GM18909 (cell line): ENCODE measurements at regions not wholly inside any gene's neighbourhood (a gene's known extent, or its start where the extent isn't known, plus 50 kb on each side); places are given as distances from the start of the nearest gene placed in this dataset.

Experiments used
- ATAC-seq: cut with Tn5 transposase; IDR thresholded peaks from one replicate; pipeline ENCODE4 v1.9.1; 2021; ENCODE audit warnings: mild to moderate bottlenecking; ENCODE audit not compliant: unreplicated experiment, poor library complexity

GRCh38 chr15:93610944-93611343, 521.9 kb upstream of the RGMA start:
- no peak for ATAC-seq

GRCh38 chr15:93608643-93609148, 519.7 kb upstream of the RGMA start:
- ATAC-seq, result no peak

- no peak for ATAC-seq
Measured at GRCh38 chr15:93603550-93603949, 514.5 kb upstream of the RGMA start.

GRCh38 chr15:93587059-93587521, 498.1 kb upstream of the RGMA start:
- ATAC-seq, result no peak

GRCh38 chr15:93585012-93585411, 496.0 kb upstream of the RGMA start:
- no peak for ATAC-seq

GRCh38 chr15:93583968-93584367, 495.0 kb upstream of the RGMA start:
- ATAC-seq, result no peak

GRCh38 chr15:93583552-93583951, 494.5 kb upstream of the RGMA start:
- ATAC-seq, result no peak

- no peak for ATAC-seq
Measured at GRCh38 chr15:93570527-93570926, 481.5 kb upstream of the RGMA start.

GRCh38 chr15:93566762-93567161, 477.8 kb upstream of the RGMA start:
- ATAC-seq, result no peak

GRCh38 chr15:93565201-93565600, 476.2 kb upstream of the RGMA start:
- no peak for ATAC-seq

GRCh38 chr15:93563218-93563617, 474.2 kb upstream of the RGMA start:
- ATAC-seq, result no peak

GRCh38 chr15:93562395-93563123, 473.5 kb upstream of the RGMA start:
- no peak for ATAC-seq

- no peak for ATAC-seq
Measured at GRCh38 chr15:93557696-93558095, 468.7 kb upstream of the RGMA start.

- ATAC-seq, result no peak
Measured at GRCh38 chr15:93553167-93553935, 464.3 kb upstream of the RGMA start.

- ATAC-seq, result no peak
Measured at GRCh38 chr15:93543093-93543492, 454.1 kb upstream of the RGMA start.

GRCh38 chr15:93527374-93528050, 438.5 kb upstream of the RGMA start:
- no peak for ATAC-seq

GRCh38 chr15:93524432-93524831, 435.4 kb upstream of the RGMA start:
- no peak for ATAC-seq

GRCh38 chr15:93523481-93523880, 434.5 kb upstream of the RGMA start:
- no peak for ATAC-seq

GRCh38 chr15:93520206-93520605, 431.2 kb upstream of the RGMA start:
- no peak for ATAC-seq

- no peak for ATAC-seq
Measured at GRCh38 chr15:93519599-93519998, 430.6 kb upstream of the RGMA start.

GRCh38 chr15:93517176-93517575, 428.2 kb upstream of the RGMA start:
- no peak for ATAC-seq
